ENCODE measurements at regions not wholly inside any gene's neighbourhood (a gene's known extent, or its start where the extent isn't known, plus 50 kb on each side); places are given as distances from the start of the nearest gene placed in this dataset.

GRCh38 chr5:39500551-39501175 is 75.9 kb upstream of the DAB2 start:
- H2AFZ ChIP-seq (ENCODE audit: control insufficient read depth, low read length) = no peak overlapping the region
- FAIRE-seq = no peak
- H3K9me3 ChIP-seq (ENCODE audit: control insufficient read depth, low read depth, low read length) = no peaks in the 10 kb centered on the region
- DNase-seq (ENCODE audit: low read depth, low spot score) = no peak
- TF ChIP-seq EZH2 (IDR thresholded peaks at IDR 0.05; ENCODE audit: low read length) = no peak
- no peak for TF ChIP-seq CTCF (optimal IDR thresholded peaks at IDR 0.05 in 1 of 3, IDR thresholded peaks at IDR 0.05 in 1 of 3, conservative IDR thresholded peaks at IDR 0.05 in 1 of 3; ENCODE audit: extremely low read depth in 1 of 3, insufficient read depth in 2 of 3, low read length in 3 of 3)
- H3K79me2 ChIP-seq (ENCODE audit: control insufficient read depth, insufficient read depth, low read length) = no peaks in the 10 kb centered on the region
- no peak overlapping the region for H3K27ac ChIP-seq (ENCODE audit: control insufficient read depth, insufficient read depth, low read length)
- H3K36me3 ChIP-seq (ENCODE audit: control insufficient read depth in 2 of 2, extremely low read depth in 1 of 2, insufficient read depth in 2 of 2, low read length in 2 of 2) = no peaks in the 10 kb centered on the region
- H3K4me3 ChIP-seq (ENCODE audit: control insufficient read depth in 2 of 3, extremely low read depth in 1 of 3, insufficient read depth in 2 of 3, low read depth in 1 of 3, low read length in 3 of 3) = no peak overlapping the region
- H3K27me3 ChIP-seq (ENCODE audit: control insufficient read depth, extremely low read depth, insufficient read depth, low read length) = no peaks in the 10 kb centered on the region
- no peaks in the 10 kb centered on the region for H4K20me1 ChIP-seq (ENCODE audit: control insufficient read depth, extremely low read depth, insufficient read depth, low read length)
- peaks cover 11% of the 10 kb centered on the region for H3K4me1 ChIP-seq (ENCODE audit: control insufficient read depth, extremely low read depth, insufficient read depth, low read length)
- dilution Hi-C loops (cut with MboI; ENCODE audit: extremely low pct_ligation_motif_present, low sequenced_read_pairs) = no loop called here
- H3K9me1 ChIP-seq (ENCODE audit: control insufficient read depth, extremely low read depth, insufficient read depth, low read length) = no peaks in the 10 kb centered on the region
- no peak overlapping the region for H3K9ac ChIP-seq (ENCODE audit: control insufficient read depth, extremely low read depth, insufficient read depth, low read length)
- H3K4me2 ChIP-seq (ENCODE audit: control insufficient read depth, extremely low read depth, insufficient read depth, low read depth, low read length) = no peak overlapping the region

- H3K9me3 ChIP-seq (ENCODE audit: control insufficient read depth, low read depth, low read length) = no peaks in the 10 kb centered on the region
- FAIRE-seq = peak; percentile 5
- no peaks in the 10 kb centered on the region for H3K79me2 ChIP-seq (ENCODE audit: control insufficient read depth, insufficient read depth, low read length)
- H3K9ac ChIP-seq (ENCODE audit: control insufficient read depth, extremely low read depth, insufficient read depth, low read length) = no peak overlapping the region
- no peak overlapping the region for H3K27ac ChIP-seq (ENCODE audit: control insufficient read depth, insufficient read depth, low read length)
- no peak overlapping the region for H3K4me2 ChIP-seq (ENCODE audit: control insufficient read depth, extremely low read depth, insufficient read depth, low read depth, low read length)
- H3K27me3 ChIP-seq (ENCODE audit: control insufficient read depth, extremely low read depth, insufficient read depth, low read length) = no peaks in the 10 kb centered on the region
- H2AFZ ChIP-seq (ENCODE audit: control insufficient read depth, low read length) = no peak overlapping the region
- H3K4me3 ChIP-seq (ENCODE audit: control insufficient read depth in 2 of 3, extremely low read depth in 1 of 3, insufficient read depth in 2 of 3, low read depth in 1 of 3, low read length in 3 of 3) = no peak overlapping the region
- no peaks in the 10 kb centered on the region for H3K9me1 ChIP-seq (ENCODE audit: control insufficient read depth, extremely low read depth, insufficient read depth, low read length)
- H4K20me1 ChIP-seq (ENCODE audit: control insufficient read depth, extremely low read depth, insufficient read depth, low read length) = no peaks in the 10 kb centered on the region
- TF ChIP-seq CTCF (optimal IDR thresholded peaks at IDR 0.05 in 1 of 3, IDR thresholded peaks at IDR 0.05 in 1 of 3, conservative IDR thresholded peaks at IDR 0.05 in 1 of 3; ENCODE audit: extremely low read depth in 1 of 3, insufficient read depth in 2 of 3, low read length in 3 of 3) = no peak
- no peak for TF ChIP-seq EZH2 (IDR thresholded peaks at IDR 0.05; ENCODE audit: low read length)
- no peak for DNase-seq (ENCODE audit: low read depth, low spot score)
- H3K36me3 ChIP-seq (ENCODE audit: control insufficient read depth in 2 of 2, extremely low read depth in 1 of 2, insufficient read depth in 2 of 2, low read length in 2 of 2) = no peaks in the 10 kb centered on the region
- dilution Hi-C loops (cut with MboI; ENCODE audit: extremely low pct_ligation_motif_present, low sequenced_read_pairs) = no loop called here
- H3K4me1 ChIP-seq (ENCODE audit: control insufficient read depth, extremely low read depth, insufficient read depth, low read length) = peaks cover 11% of the 10 kb centered on the region
Measured at GRCh38 chr5:39498278-39498952, 73.6 kb upstream of the DAB2 start.
